ENCODE measurements at regions not wholly inside any gene's neighbourhood (a gene's known extent, or its start where the extent isn't known, plus 50 kb on each side); places are given as distances from the start of the nearest gene placed in this dataset.
"Not testable (repeated sequence)": the region's sequence is repeated elsewhere in the genome, so short reads cannot be mapped to it uniquely, and the experiment has no call there.

GRCh38 chr10:32217216-32217615 is 129.7 kb downstream of the EPC1 start:
- WGBS: 88% methylated on average over 1 of the region's 1 CpG
- DNase-seq (ENCODE audit: low spot score): no peak
- TF ChIP-seq CTCF (IDR thresholded peaks at IDR 0.05) (no peak), POLR2AphosphoS5 (IDR thresholded peaks at IDR 0.05) (no peak), POLR2A (IDR thresholded peaks at IDR 0.05) (no peak)
- intact Hi-C loops (cut with DNase I): no loop called here
- Histone ChIP-seq H3K4me3 (no peak overlapping the region), H3K36me3 (no peaks in the 10 kb centered on the region), H3K27ac (no peak overlapping the region), H3K4me1 (replicated peaks) (no peaks in the 10 kb centered on the region), H3K9me3 (no peaks in the 10 kb centered on the region), H3K27me3 (replicated peaks; ENCODE audit: insufficient read depth) (no peaks in the 10 kb centered on the region)

GRCh38 chr10:32213838-32214237 is 133.1 kb downstream of the EPC1 start:
- H3K36me3 ChIP-seq; H3K27ac ChIP-seq; H3K4me1 ChIP-seq (replicated peaks); DNase-seq (ENCODE audit: low spot score); H3K4me3 ChIP-seq; H3K9me3 ChIP-seq; intact Hi-C loops (cut with DNase I); H3K27me3 ChIP-seq (replicated peaks; ENCODE audit: insufficient read depth): not testable (repeated sequence)
- WGBS: 35% methylated on average over 4 of the region's 4 CpGs

- no peak for TF ChIP-seq POLR2A (IDR thresholded peaks at IDR 0.05)
- no peak for TF ChIP-seq POLR2AphosphoS5 (IDR thresholded peaks at IDR 0.05)
- no peak for TF ChIP-seq CTCF (IDR thresholded peaks at IDR 0.05)
- Histone ChIP-seq H3K4me1 (replicated peaks) (no peaks in the 10 kb centered on the region), H3K9me3 (no peaks in the 10 kb centered on the region), H3K4me3 (no peak overlapping the region), H3K27ac (no peak overlapping the region), H3K27me3 (replicated peaks; ENCODE audit: insufficient read depth) (no peaks in the 10 kb centered on the region), H3K36me3 (no peaks in the 10 kb centered on the region)
- intact Hi-C loops (cut with DNase I): no loop called here
- 58% methylated on average over 3 of the region's 3 CpGs for WGBS
- DNase-seq (ENCODE audit: low spot score): no peak
These were observed 136.0 kb downstream of the EPC1 start for GRCh38 chr10:32211046-32211363.

- H3K9me3 ChIP-seq: no peaks in the 10 kb centered on the region
- no peaks in the 10 kb centered on the region for H3K27me3 ChIP-seq (replicated peaks; ENCODE audit: insufficient read depth)
- intact Hi-C loops (cut with DNase I): no loop called here
- no peak for TF ChIP-seq POLR2AphosphoS5 (IDR thresholded peaks at IDR 0.05)
- TF ChIP-seq CTCF (IDR thresholded peaks at IDR 0.05): peak in 3 of 4 experiments; percentile 16 to 37 (median 26)
- H3K27ac ChIP-seq: no peak overlapping the region
- WGBS: 69% methylated on average over 18 of the region's 18 CpGs
- no peaks in the 10 kb centered on the region for H3K4me1 ChIP-seq (replicated peaks)
- no peak overlapping the region for H3K4me3 ChIP-seq
- no peak for DNase-seq (ENCODE audit: low spot score)
- no peaks in the 10 kb centered on the region for H3K36me3 ChIP-seq
These were observed 136.5 kb downstream of the EPC1 start for GRCh38 chr10:32210306-32211045.

GRCh38 chr10:32208005-32208404 is 139.0 kb downstream of the EPC1 start:
- DNase-seq (ENCODE audit: low spot score): not testable (repeated sequence)
- 76% methylated on average over 7 of the region's 7 CpGs for WGBS

GRCh38 chr10:32207544-32207943 is 139.4 kb downstream of the EPC1 start:
- DNase-seq (ENCODE audit: low spot score): peak; percentile 47
- Histone ChIP-seq H3K9me3 (no peaks in the 10 kb centered on the region), H3K36me3 (no peaks in the 10 kb centered on the region), H3K4me3 (no peak overlapping the region), H3K27me3 (replicated peaks; ENCODE audit: insufficient read depth) (no peaks in the 10 kb centered on the region), H3K27ac (no peak overlapping the region), H3K4me1 (replicated peaks) (no peaks in the 10 kb centered on the region)
- WGBS: 56% methylated on average over 2 of the region's 2 CpGs
- intact Hi-C loops (cut with DNase I): no loop called here
- TF ChIP-seq CTCF (IDR thresholded peaks at IDR 0.05): peak; percentile 30 to 66 (median 59)
- peak; percentile 29 for TF ChIP-seq POLR2AphosphoS5 (IDR thresholded peaks at IDR 0.05)
- no peak for TF ChIP-seq POLR2A (IDR thresholded peaks at IDR 0.05)

More at GRCh38 chr10:32208005-32208404, 139.0 kb downstream of the EPC1 start:
- H3K9me3 ChIP-seq; H3K27me3 ChIP-seq (replicated peaks; ENCODE audit: insufficient read depth); H3K4me3 ChIP-seq; intact Hi-C loops (cut with DNase I); H3K4me1 ChIP-seq (replicated peaks); H3K27ac ChIP-seq; H3K36me3 ChIP-seq: not testable (repeated sequence)

All from prostate gland (tissue), 2 donors.